ENCODE measurements at regions not wholly inside any gene's neighbourhood (a gene's known extent, or its start where the extent isn't known, plus 50 kb on each side); places are given as distances from the start of the nearest gene placed in this dataset.

GRCh38 chr13:72181661-72182060, 314.7 kb upstream of the DACH1 start:
- Mint-ChIP-seq H3K9me3 (peaks cover 18% of the 10 kb centered on the region), H3K27ac (no peak overlapping the region), H3K4me1 (ENCODE audit: low read depth in 2 of 2) (no peaks in the 10 kb centered on the region), H3K27me3 (no peaks in the 10 kb centered on the region), H3K4me3 (no peak overlapping the region), H3K36me3 (peaks cover 6% of the 10 kb centered on the region)
- no peak for ATAC-seq
- no peak for DNase-seq (ENCODE audit: low spot score)

GRCh38 chr13:72180253-72180952, 313.4 kb upstream of the DACH1 start:
- H3K36me3 Mint-ChIP-seq = peaks cover 6% of the 10 kb centered on the region
- ATAC-seq (no peak), DNase-seq (ENCODE audit: low spot score) (no peak)
- H3K27me3 Mint-ChIP-seq = no peaks in the 10 kb centered on the region
- H3K27ac Mint-ChIP-seq = no peak overlapping the region
- no peaks in the 10 kb centered on the region for H3K4me1 Mint-ChIP-seq (ENCODE audit: low read depth in 2 of 2)
- peaks cover 18% of the 10 kb centered on the region for H3K9me3 Mint-ChIP-seq
- H3K4me3 Mint-ChIP-seq = no peak overlapping the region

GRCh38 chr13:72174549-72174948, 307.5 kb upstream of the DACH1 start:
- Mint-ChIP-seq H3K4me3 (no peak overlapping the region), H3K9me3 (peaks cover 6% of the 10 kb centered on the region), H3K36me3 (no peaks in the 10 kb centered on the region), H3K27ac (no peak overlapping the region), H3K27me3 (no peaks in the 10 kb centered on the region), H3K4me1 (ENCODE audit: low read depth in 2 of 2) (no peaks in the 10 kb centered on the region)
- ATAC-seq (no peak), DNase-seq (ENCODE audit: low spot score) (no peak)

GRCh38 chr13:72170571-72170970, 303.6 kb upstream of the DACH1 start:
- no peak overlapping the region for H3K27ac Mint-ChIP-seq
- ATAC-seq = no peak
- no peak for DNase-seq (ENCODE audit: low spot score)
- no peaks in the 10 kb centered on the region for H3K36me3 Mint-ChIP-seq
- no peak overlapping the region for H3K4me3 Mint-ChIP-seq
- no peaks in the 10 kb centered on the region for H3K4me1 Mint-ChIP-seq (ENCODE audit: low read depth in 2 of 2)
- H3K27me3 Mint-ChIP-seq = no peaks in the 10 kb centered on the region
- peaks cover 14% of the 10 kb centered on the region for H3K9me3 Mint-ChIP-seq

- H3K27ac Mint-ChIP-seq = no peak overlapping the region
- H3K9me3 Mint-ChIP-seq = peaks cover 13% of the 10 kb centered on the region
- no peak overlapping the region for H3K4me3 Mint-ChIP-seq
- H3K36me3 Mint-ChIP-seq = no peaks in the 10 kb centered on the region
- no peaks in the 10 kb centered on the region for H3K4me1 Mint-ChIP-seq (ENCODE audit: low read depth in 2 of 2)
- DNase-seq (ENCODE audit: low spot score) = no peak
- no peaks in the 10 kb centered on the region for H3K27me3 Mint-ChIP-seq
- ATAC-seq = no peak
Measured at GRCh38 chr13:72168126-72168855, 301.3 kb upstream of the DACH1 start.

GRCh38 chr13:72166102-72166650, 299.2 kb upstream of the DACH1 start:
- DNase-seq (ENCODE audit: low spot score) = no peak
- Mint-ChIP-seq H3K36me3 (no peaks in the 10 kb centered on the region), H3K9me3 (peaks cover 13% of the 10 kb centered on the region), H3K4me1 (ENCODE audit: low read depth in 2 of 2) (no peaks in the 10 kb centered on the region), H3K27me3 (no peaks in the 10 kb centered on the region), H3K4me3 (no peak overlapping the region), H3K27ac (no peak overlapping the region)
- ATAC-seq = no peak

- H3K4me3 Mint-ChIP-seq = no peak overlapping the region
- no peak overlapping the region for H3K27ac Mint-ChIP-seq
- no peaks in the 10 kb centered on the region for H3K36me3 Mint-ChIP-seq
- H3K4me1 Mint-ChIP-seq (ENCODE audit: low read depth in 2 of 2) = no peaks in the 10 kb centered on the region
- H3K9me3 Mint-ChIP-seq = peaks cover 13% of the 10 kb centered on the region
- DNase-seq (ENCODE audit: low spot score) (no peak), ATAC-seq (no peak)
- no peaks in the 10 kb centered on the region for H3K27me3 Mint-ChIP-seq
Measured at GRCh38 chr13:72165276-72165675, 298.3 kb upstream of the DACH1 start.

- Mint-ChIP-seq H3K36me3 (no peaks in the 10 kb centered on the region), H3K4me1 (ENCODE audit: low read depth in 2 of 2) (no peaks in the 10 kb centered on the region), H3K27ac (no peak overlapping the region), H3K4me3 (no peak overlapping the region), H3K27me3 (no peaks in the 10 kb centered on the region), H3K9me3 (peaks cover 13% of the 10 kb centered on the region)
- ATAC-seq = no peak
- DNase-seq (ENCODE audit: low spot score) = no peak
Measured at GRCh38 chr13:72164811-72165210, 297.8 kb upstream of the DACH1 start.

GRCh38 chr13:72163678-72164077, 296.7 kb upstream of the DACH1 start:
- ATAC-seq (no peak), DNase-seq (ENCODE audit: low spot score) (no peak)
- no peaks in the 10 kb centered on the region for H3K4me1 Mint-ChIP-seq (ENCODE audit: low read depth in 2 of 2)
- H3K27ac Mint-ChIP-seq = no peak overlapping the region
- peaks cover 16% of the 10 kb centered on the region for H3K9me3 Mint-ChIP-seq
- no peaks in the 10 kb centered on the region for H3K27me3 Mint-ChIP-seq
- H3K36me3 Mint-ChIP-seq = no peaks in the 10 kb centered on the region
- no peak overlapping the region for H3K4me3 Mint-ChIP-seq

- no peak for ATAC-seq
- Mint-ChIP-seq H3K36me3 (no peaks in the 10 kb centered on the region), H3K9me3 (peaks cover 10% of the 10 kb centered on the region), H3K27me3 (no peaks in the 10 kb centered on the region), H3K27ac (no peak overlapping the region), H3K4me3 (no peak overlapping the region), H3K4me1 (ENCODE audit: low read depth in 2 of 2) (no peaks in the 10 kb centered on the region)
- DNase-seq (ENCODE audit: low spot score) = no peak
Measured at GRCh38 chr13:72160977-72161376, 294.0 kb upstream of the DACH1 start.

- Mint-ChIP-seq H3K27ac (no peak overlapping the region), H3K36me3 (no peaks in the 10 kb centered on the region)
- no peak for DNase-seq (ENCODE audit: low spot score)
Measured at GRCh38 chr13:72156760-72157159, 289.8 kb upstream of the DACH1 start.

GRCh38 chr13:72153272-72153671, 286.3 kb upstream of the DACH1 start:
- Mint-ChIP-seq H3K9me3 (peaks cover 16% of the 10 kb centered on the region), H3K27ac (no peak overlapping the region), H3K36me3 (no peaks in the 10 kb centered on the region), H3K4me3 (no peak overlapping the region), H3K4me1 (ENCODE audit: low read depth in 2 of 2) (no peaks in the 10 kb centered on the region), H3K27me3 (no peaks in the 10 kb centered on the region)
- ATAC-seq = no peak
- no peak for DNase-seq (ENCODE audit: low spot score)

More at GRCh38 chr13:72156760-72157159, 289.8 kb upstream of the DACH1 start:
- no peaks in the 10 kb centered on the region for H3K4me1 Mint-ChIP-seq (ENCODE audit: low read depth in 2 of 2)
- H3K4me3 Mint-ChIP-seq = no peak overlapping the region
- peaks cover 11% of the 10 kb centered on the region for H3K9me3 Mint-ChIP-seq
- no peaks in the 10 kb centered on the region for H3K27me3 Mint-ChIP-seq
- ATAC-seq = no peak

GRCh38 chr13:72151241-72151640, 284.2 kb upstream of the DACH1 start:
- Mint-ChIP-seq H3K27ac (no peak overlapping the region), H3K27me3 (no peaks in the 10 kb centered on the region), H3K36me3 (no peaks in the 10 kb centered on the region), H3K4me1 (ENCODE audit: low read depth in 2 of 2) (no peaks in the 10 kb centered on the region), H3K9me3 (peaks cover 16% of the 10 kb centered on the region), H3K4me3 (no peak overlapping the region)
- ATAC-seq = no peak
- no peak for DNase-seq (ENCODE audit: low spot score)

GRCh38 chr13:72150502-72150901, 283.5 kb upstream of the DACH1 start:
- DNase-seq (ENCODE audit: low spot score) (no peak), ATAC-seq (no peak)
- Mint-ChIP-seq H3K27ac (no peak overlapping the region), H3K27me3 (no peaks in the 10 kb centered on the region), H3K4me1 (ENCODE audit: low read depth in 2 of 2) (no peaks in the 10 kb centered on the region), H3K4me3 (no peak overlapping the region), H3K36me3 (no peaks in the 10 kb centered on the region), H3K9me3 (peaks cover 18% of the 10 kb centered on the region)

All from natural killer cell treated with Interleukin-12 subunit alpha and Interleukin-12 subunit beta and Interleukin-15 and Interleukin-18, amount 100 ng/mL, for 72 hours (primary cell).